ACC112 (cell line): ENCODE measurements at regions not wholly inside any gene's neighbourhood (a gene's known extent, or its start where the extent isn't known, plus 50 kb on each side); places are given as distances from the start of the nearest gene placed in this dataset.

Experiments
- H2AFZ ChIP-seq: fragments of 200-600 bp; sonication (generic); one replicate; pipeline ENCODE4 v1.6.0; 2017; ENCODE audit warnings: antibody characterized with exemption, low read length; ENCODE audit not compliant: unreplicated experiment
- H3K27ac ChIP-seq: fragments of 200-600 bp; sonication (generic); 2 replicates; pipeline ENCODE4 v1.5.1; 2014; ENCODE audit warnings: low read depth, mild to moderate bottlenecking, antibody characterized with exemption, low read length, moderate library complexity
- H3K27me3 ChIP-seq: fragments of 200-600 bp; sonication (generic); 2 replicates; pipeline ENCODE4 v1.6.1; 2014; ENCODE audit warnings: mild to moderate bottlenecking, antibody characterized with exemption, low read length, moderate library complexity, mixed read lengths; ENCODE audit not compliant: insufficient read depth
- H3K36me3 ChIP-seq: fragments of 200-600 bp; sonication (generic); 2 replicates; pipeline ENCODE4 v1.6.1; 2016; ENCODE audit warnings: mild to moderate bottlenecking, antibody characterized with exemption, low read length, moderate library complexity, mixed read lengths; ENCODE audit not compliant: insufficient read depth
- H3K4me1 ChIP-seq: fragments of 200-600 bp; sonication (generic); one replicate; pipeline ENCODE4 v1.6.1; 2016; ENCODE audit warnings: low read length, mixed read lengths; ENCODE audit not compliant: insufficient read depth, unreplicated experiment, control insufficient read depth
- H3K4me3 ChIP-seq: fragments of 200-600 bp; sonication (generic); 2 replicates; pipeline ENCODE4 v1.5.1; 2014; ENCODE audit warnings: mild to moderate bottlenecking, low read depth, low read length
- H3K79me2 ChIP-seq: fragments of 200-600 bp; sonication (generic); one replicate; pipeline ENCODE4 v1.6.0; 2016; ENCODE audit warnings: low read length; ENCODE audit not compliant: control insufficient read depth, unreplicated experiment, insufficient read depth

DNA sequence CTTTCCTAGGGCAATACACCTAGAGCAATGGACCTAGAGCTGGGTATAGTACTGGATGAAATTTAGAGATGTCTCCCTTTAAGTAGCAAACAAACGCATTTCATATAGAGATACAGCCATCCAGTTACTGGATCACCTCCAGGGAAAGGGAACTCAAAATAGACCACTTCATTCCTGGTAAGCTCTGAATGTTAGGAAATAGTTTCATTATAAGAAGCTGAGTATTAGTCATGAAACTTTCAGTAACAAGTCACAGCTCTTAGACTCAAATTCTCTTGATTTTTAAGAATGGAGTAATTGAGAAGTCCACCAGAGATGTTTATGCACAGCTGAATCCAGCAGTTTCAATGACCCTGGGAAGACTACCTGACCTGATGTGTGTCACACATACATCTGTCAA is 221.9 kb downstream of the FAM76B start:
- Histone ChIP-seq H3K36me3 (no peaks in the 10 kb centered on the region), H3K27me3 (peaks cover 5% of the 10 kb centered on the region; the same call in 1 of the 2 replicates), H3K27ac (no peak overlapping the region), H3K4me3 (no peak overlapping the region), H3K4me1 (peaks cover 12% of the 10 kb centered on the region), H3K79me2 (no peaks in the 10 kb centered on the region), H2AFZ (no peak overlapping the region)

DNA sequence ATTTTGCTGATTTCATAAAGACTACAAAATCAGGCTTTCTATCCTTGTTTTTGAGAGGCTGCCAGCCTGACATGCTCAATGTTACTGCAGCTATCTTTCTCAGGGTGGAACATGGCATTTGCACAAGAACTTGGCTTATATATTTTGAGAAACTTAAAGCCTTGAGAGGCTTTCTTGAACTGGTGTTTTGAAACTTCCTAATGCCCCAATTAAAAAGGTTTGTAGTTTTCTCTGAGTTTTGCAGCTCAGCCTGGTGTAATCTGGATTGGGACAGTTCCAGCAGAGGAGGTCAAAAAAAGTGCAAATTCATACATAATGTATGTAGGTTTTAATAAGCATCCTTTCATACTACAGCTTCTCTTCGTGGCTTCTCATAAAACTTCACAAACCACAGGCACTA is 223.4 kb downstream of the FAM76B start:
- Histone ChIP-seq H3K27ac (no peak overlapping the region), H3K4me1 (peaks cover 12% of the 10 kb centered on the region), H3K27me3 (peaks cover 5% of the 10 kb centered on the region; the same call in 1 of the 2 replicates), H3K79me2 (no peaks in the 10 kb centered on the region), H2AFZ (no peak overlapping the region), H3K4me3 (no peak overlapping the region), H3K36me3 (no peaks in the 10 kb centered on the region)

DNA sequence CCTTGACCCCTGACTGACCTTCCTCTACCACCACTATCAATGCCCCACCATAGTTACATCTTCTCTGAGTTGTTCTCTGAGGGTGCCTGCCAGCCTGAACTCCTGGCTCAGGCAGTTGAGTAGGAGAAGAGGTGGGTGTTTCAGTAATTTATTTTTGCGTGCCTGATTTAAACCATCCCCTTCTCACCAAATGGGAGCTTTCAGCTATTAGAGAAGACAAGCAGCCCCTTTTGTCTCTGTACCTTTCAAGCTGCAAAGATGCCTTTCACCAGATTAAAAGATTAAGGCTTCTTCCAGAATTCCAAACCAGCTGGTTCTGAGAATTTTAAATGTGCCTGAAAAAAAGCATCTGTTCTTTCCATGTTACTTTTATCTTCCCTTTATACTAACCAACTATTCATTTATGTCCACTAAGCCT is 223.8 kb downstream of the FAM76B start:
- Histone ChIP-seq H2AFZ (no peak overlapping the region), H3K4me3 (no peak overlapping the region), H3K36me3 (no peaks in the 10 kb centered on the region), H3K4me1 (peaks cover 12% of the 10 kb centered on the region), H3K27me3 (peaks cover 3% of the 10 kb centered on the region; the same call in 1 of the 2 replicates), H3K27ac (no peak overlapping the region), H3K79me2 (no peaks in the 10 kb centered on the region)

DNA sequence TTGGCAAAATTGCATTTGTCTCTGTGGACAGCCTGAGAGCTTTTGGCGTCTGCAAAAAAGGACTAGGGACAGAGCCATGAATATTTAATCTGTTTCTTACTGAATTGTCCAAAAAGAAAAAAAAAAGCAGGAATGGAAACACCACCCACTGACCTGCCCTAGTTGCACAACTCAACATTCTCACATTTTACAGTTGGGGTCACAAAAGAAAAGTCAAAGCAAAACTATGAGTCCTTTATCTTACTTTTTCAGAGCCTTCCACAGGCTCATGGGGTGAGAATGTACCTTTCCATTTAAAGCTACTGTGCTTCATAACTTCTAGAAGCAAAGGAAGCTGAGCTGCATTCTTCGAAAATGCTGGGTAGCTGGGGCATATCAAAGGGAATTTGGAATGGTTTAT is 225.7 kb downstream of the FAM76B start:
- Histone ChIP-seq H3K36me3 (no peaks in the 10 kb centered on the region), H2AFZ (no peak overlapping the region), H3K27ac (no peak overlapping the region), H3K4me3 (no peak overlapping the region), H3K79me2 (no peaks in the 10 kb centered on the region), H3K27me3 (no peaks in the 10 kb centered on the region), H3K4me1 (peaks cover 12% of the 10 kb centered on the region)

DNA sequence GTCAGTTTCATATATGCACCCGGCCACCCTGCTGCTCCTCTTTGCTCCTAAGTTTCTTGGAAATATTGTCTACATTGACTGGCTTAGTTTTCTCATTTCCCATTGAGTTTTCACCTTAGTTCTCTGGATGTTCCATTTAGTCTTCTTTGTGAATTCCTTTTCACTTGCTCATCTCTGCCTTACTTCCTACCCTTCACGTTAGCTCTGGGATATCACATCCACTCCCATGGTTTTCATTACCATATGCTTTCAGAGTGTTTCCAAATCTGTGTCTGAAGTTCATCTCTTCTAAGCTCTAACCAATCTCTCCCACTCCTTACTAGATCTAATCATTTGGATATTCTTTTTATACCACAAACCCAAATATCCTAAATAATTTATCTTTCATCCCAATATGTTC is 226.4 kb downstream of the FAM76B start:
- H3K27me3 ChIP-seq: no peaks in the 10 kb centered on the region
- H2AFZ ChIP-seq: no peak overlapping the region
- no peak overlapping the region for H3K4me3 ChIP-seq
- no peaks in the 10 kb centered on the region for H3K79me2 ChIP-seq
- H3K4me1 ChIP-seq: peaks cover 12% of the 10 kb centered on the region
- no peaks in the 10 kb centered on the region for H3K36me3 ChIP-seq
- H3K27ac ChIP-seq: no peak overlapping the region

DNA sequence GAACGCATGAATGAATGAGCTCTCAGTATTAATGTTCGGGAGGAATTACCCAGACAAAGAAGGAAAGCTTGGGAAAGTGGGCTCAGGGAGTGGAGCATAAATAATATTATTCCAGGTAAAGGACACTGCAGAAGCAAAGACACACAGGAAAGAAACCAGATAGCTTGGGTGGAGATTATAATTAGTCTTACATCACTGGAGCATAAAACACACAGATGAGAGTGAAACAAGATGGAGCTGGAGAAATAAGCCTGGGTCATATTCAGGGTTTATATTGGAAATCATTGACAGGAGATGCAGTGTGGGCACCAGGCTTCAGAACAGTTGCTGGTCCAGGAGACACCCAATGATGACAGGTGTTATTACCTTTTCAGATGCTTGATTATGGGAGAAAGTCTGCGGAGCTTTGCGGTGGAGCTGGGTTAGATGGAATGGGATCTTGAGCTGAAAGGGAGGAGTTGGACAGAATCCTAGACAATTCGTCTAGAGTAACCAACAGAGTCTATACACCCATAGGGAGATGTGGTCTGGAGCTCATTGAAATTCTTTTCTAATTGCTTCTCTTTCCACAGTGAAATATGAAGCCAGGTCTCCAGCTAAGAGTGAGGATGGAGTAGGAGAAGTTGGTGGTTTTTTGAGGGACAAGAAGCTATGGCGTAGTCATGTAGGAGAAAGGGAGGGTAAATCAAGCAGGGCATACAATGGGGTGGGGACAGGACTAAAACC is 227.2 kb downstream of the FAM76B start:
- H3K36me3 ChIP-seq: no peaks in the 10 kb centered on the region
- H3K27me3 ChIP-seq: no peaks in the 10 kb centered on the region
- H3K27ac ChIP-seq: no peak overlapping the region
- H3K4me3 ChIP-seq: no peak overlapping the region
- H3K4me1 ChIP-seq: peaks cover 12% of the 10 kb centered on the region
- H3K79me2 ChIP-seq: no peaks in the 10 kb centered on the region
- H2AFZ ChIP-seq: no peak overlapping the region

DNA sequence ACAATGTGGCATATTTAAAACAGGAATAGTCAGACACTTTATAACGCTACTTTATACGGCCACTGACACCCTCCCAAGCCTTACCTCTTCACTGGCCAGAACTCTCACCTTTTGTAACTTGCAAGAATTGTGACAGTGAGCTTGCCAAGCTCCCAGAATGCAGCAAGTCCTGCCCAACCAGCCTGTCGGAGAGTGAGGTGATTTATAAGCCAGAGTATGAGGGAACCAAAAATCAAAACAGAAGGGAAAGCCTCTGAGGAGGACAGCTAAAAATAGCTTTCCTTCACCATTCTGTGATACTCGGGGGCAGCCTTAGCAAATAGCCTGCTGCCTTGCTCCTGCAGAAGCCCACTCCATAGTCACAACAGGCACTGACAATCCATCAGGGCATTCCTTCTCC is 229.7 kb downstream of the FAM76B start:
- Histone ChIP-seq H3K79me2 (no peaks in the 10 kb centered on the region), H3K4me1 (peaks cover 17% of the 10 kb centered on the region), H3K36me3 (no peaks in the 10 kb centered on the region), H3K27me3 (no peaks in the 10 kb centered on the region), H3K27ac (no peak overlapping the region), H3K4me3 (no peak overlapping the region), H2AFZ (no peak overlapping the region)

DNA sequence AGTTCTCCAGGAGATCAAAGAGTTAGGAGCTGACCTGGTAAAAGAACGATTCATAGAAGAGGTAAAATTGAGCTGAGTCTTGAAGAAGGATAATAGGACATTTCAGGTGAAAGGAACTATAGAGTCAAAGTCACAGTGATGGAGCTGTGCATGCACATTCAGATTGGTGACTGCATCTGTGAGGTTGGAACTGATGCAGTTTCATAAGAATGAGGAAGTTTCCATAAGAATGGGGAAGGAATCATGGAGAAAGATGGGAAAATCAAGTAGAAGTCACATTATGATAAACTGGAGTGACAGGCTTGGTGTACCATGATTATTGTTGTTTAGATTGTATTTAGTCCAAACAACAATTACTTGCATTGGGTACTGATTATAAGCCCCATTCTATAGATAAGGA is 232.2 kb downstream of the FAM76B start:
- H3K27ac ChIP-seq: no peak overlapping the region

DNA sequence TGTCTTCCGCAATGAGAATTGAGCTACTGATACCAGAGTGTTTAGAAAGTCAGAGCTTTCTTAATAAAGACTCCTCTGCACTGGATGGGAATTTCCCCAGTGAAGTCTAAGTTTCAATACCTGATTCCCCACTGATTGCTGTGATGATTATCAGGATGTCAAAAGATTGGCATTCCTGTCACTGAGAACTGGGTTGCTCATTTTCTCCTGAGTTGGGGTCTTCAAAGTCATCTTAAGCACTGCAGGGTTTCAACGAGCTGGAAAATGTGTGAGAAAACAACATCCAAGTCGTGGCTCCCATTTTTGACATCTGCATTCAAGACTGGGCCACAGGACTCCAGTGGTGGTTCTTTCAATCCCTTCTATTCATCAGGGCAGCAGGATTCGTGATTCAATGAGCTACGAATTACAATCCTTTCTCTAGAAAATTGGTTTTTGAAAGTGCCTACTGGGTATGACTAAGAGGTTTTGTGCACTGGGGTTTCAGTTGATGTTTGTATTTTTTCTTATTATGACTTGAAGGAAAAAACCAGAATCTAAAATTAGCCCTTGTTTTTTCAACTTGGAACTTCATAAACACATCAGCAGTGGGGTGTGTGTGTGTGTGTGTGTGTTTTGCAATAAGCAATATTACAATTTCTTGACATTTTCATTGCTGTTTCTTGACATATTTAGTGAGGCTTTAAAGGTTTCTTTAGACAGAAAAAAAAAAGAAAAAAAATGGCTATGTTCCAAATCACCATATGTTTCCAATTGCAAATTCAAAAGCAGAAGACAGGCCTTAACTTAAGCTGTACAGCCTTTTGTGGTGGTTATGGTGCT is 233.0 kb downstream of the FAM76B start:
- no peaks in the 10 kb centered on the region for H3K36me3 ChIP-seq
- H2AFZ ChIP-seq: no peak overlapping the region
- peak overlapping the region; percentile 37; the same call in 1 of the 2 replicates for H3K27ac ChIP-seq
- H3K4me1 ChIP-seq: peaks cover 6% of the 10 kb centered on the region
- no peaks in the 10 kb centered on the region for H3K79me2 ChIP-seq
- H3K27me3 ChIP-seq: no peaks in the 10 kb centered on the region
- H3K4me3 ChIP-seq: no peak overlapping the region

More for the DNA sequence above, 232.2 kb downstream of the FAM76B start:
- Histone ChIP-seq H3K4me3 (no peak overlapping the region), H3K4me1 (peaks cover 6% of the 10 kb centered on the region), H2AFZ (no peak overlapping the region), H3K79me2 (no peaks in the 10 kb centered on the region), H3K36me3 (no peaks in the 10 kb centered on the region), H3K27me3 (no peaks in the 10 kb centered on the region)

DNA sequence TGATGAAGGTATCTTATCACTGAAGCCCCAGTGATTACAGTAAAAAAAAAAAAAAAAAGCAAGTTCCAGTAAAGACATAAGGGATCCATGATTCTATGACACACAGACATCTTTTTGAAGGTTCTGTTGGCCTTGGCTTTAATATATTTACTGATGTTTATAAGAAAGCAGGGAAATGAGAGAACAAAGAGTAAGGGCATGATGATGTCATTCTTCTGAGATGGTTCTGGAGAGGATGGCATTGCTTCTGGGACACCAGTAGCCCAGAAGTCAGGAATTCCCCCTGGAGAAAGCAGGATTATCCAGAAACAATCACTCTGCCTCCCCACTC is 233.6 kb downstream of the FAM76B start:
- Histone ChIP-seq H3K27me3 (no peaks in the 10 kb centered on the region), H3K4me3 (no peak overlapping the region), H2AFZ (no peak overlapping the region), H3K36me3 (no peaks in the 10 kb centered on the region), H3K79me2 (no peaks in the 10 kb centered on the region), H3K27ac (no peak overlapping the region), H3K4me1 (peaks cover 6% of the 10 kb centered on the region)

DNA sequence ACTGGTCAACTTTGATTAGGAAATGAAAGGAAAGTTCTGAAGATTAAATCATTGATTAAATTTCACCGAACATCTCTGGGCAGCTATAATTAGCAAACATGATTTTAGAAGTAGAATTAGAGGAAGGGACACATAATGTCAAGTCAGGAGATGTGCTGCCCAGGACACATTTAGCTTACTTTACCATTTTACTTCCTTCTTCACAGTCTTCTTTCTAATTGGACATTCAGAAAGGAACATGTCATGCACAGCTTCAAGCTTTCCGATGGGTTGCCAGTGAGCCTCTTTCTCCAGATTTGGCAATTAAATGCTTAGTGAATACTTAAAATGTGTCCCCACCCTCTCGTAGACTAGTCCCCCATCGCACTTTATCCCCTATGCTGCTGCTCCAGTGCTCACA is 234.7 kb downstream of the FAM76B start:
- H2AFZ ChIP-seq: no peak overlapping the region
- H3K4me3 ChIP-seq: no peak overlapping the region
- H3K79me2 ChIP-seq: no peaks in the 10 kb centered on the region
- H3K27ac ChIP-seq: no peak overlapping the region
- peaks cover 6% of the 10 kb centered on the region for H3K4me1 ChIP-seq
- no peaks in the 10 kb centered on the region for H3K27me3 ChIP-seq
- H3K36me3 ChIP-seq: no peaks in the 10 kb centered on the region
